ENCODE measurements at regions not wholly inside any gene's neighbourhood (a gene's known extent, or its start where the extent isn't known, plus 50 kb on each side); places are given as distances from the start of the nearest gene placed in this dataset.

GRCh38 chr11:13141731-13142709, 132.9 kb downstream of the RASSF10 start (continued):
- TF ChIP-seq CHD7 (IDR thresholded peaks at IDR 0.05; ENCODE audit: insufficient replicate concordance, low read length) = no peak
- TF ChIP-seq ATF2 (IDR thresholded peaks at IDR 0.05; ENCODE audit: low read length) = no peak
- TF ChIP-seq CREB1 (IDR thresholded peaks at IDR 0.05) = no peak
- no peak for TF ChIP-seq BRCA1 (IDR thresholded peaks at IDR 0.05; ENCODE audit: low read depth, low read length)
- no peak for TF ChIP-seq KDM4A (IDR thresholded peaks at IDR 0.05; ENCODE audit: low read depth, low read length, severe bottlenecking)
